Muscle of leg (tissue), 3 donors: ENCODE measurements at regions not wholly inside any gene's neighbourhood (a gene's known extent, or its start where the extent isn't known, plus 50 kb on each side); places are given as distances from the start of the nearest gene placed in this dataset.
"Not testable (repeated sequence)": the region's sequence is repeated elsewhere in the genome, so short reads cannot be mapped to it uniquely, and the experiment has no call there.

Experiments
- DNase-seq: peaks from one replicate; pipeline ENCODE4 v3.0.0; 2013
- H3K27ac ChIP-seq: one replicate; pipeline ENCODE4 v1.5.1; 2013; ENCODE audit warnings: mild to moderate bottlenecking, low read length, control low read depth
- H3K27me3 ChIP-seq: one replicate; pipeline ENCODE4 v1.6.1; 2013; ENCODE audit warnings: low read length; ENCODE audit not compliant: control insufficient read depth, insufficient read depth
- H3K36me3 ChIP-seq: one replicate; pipeline ENCODE4 v1.6.1; 2013; ENCODE audit warnings: low read length; ENCODE audit not compliant: control insufficient read depth, insufficient read depth
- H3K4me1 ChIP-seq: one replicate; pipeline ENCODE4 v1.6.1; 2013; ENCODE audit warnings: low read length; ENCODE audit not compliant: control insufficient read depth, insufficient read depth
- H3K4me3 ChIP-seq: one replicate; pipeline ENCODE4 v1.5.1; 2013; ENCODE audit warnings: low read length, control low read depth
- H3K9me3 ChIP-seq: replicated peaks from 2 replicates; pipeline ENCODE4 v1.6.1; 2013; ENCODE audit warnings: low read depth, low read length; ENCODE audit not compliant: control insufficient read depth
- WGBS: methylation state at CpG from one replicate; pipeline ENCODE4 v1.1.5; 2013; ENCODE audit warnings: missing lambda C conversion rate; ENCODE audit not compliant: insufficient coverage; 5-methylcytosine and 5-hydroxymethylcytosine counted together

GRCh38 chr4:23034731-23035130 is 342.0 kb downstream of the GBA3 start:
- H3K4me3 ChIP-seq, result no peak overlapping the region
- peaks cover 7% of the 10 kb centered on the region for H3K4me1 ChIP-seq
- no peaks in the 10 kb centered on the region for H3K9me3 ChIP-seq
- no peaks in the 10 kb centered on the region for H3K36me3 ChIP-seq
- peak overlapping the region; percentile 32 for H3K27ac ChIP-seq
- H3K27me3 ChIP-seq, result no peaks in the 10 kb centered on the region
- peak; percentile 27 for DNase-seq

- peak; percentile 7 for DNase-seq
- Histone ChIP-seq H3K4me3 (no peak overlapping the region), H3K27ac (no peak overlapping the region), H3K36me3 (no peaks in the 10 kb centered on the region), H3K27me3 (no peaks in the 10 kb centered on the region), H3K4me1 (peaks cover 7% of the 10 kb centered on the region), H3K9me3 (no peaks in the 10 kb centered on the region)
- WGBS, result no CpG with 5 or more reads among the region's 2 CpGs
Observed at GRCh38 chr4:23033796-23034195, 341.1 kb downstream of the GBA3 start.

GRCh38 chr4:23028875-23029274 is 336.1 kb downstream of the GBA3 start:
- Histone ChIP-seq H3K27me3 (no peaks in the 10 kb centered on the region), H3K36me3 (no peaks in the 10 kb centered on the region), H3K4me3 (no peak overlapping the region), H3K27ac (no peak overlapping the region), H3K4me1 (no peaks in the 10 kb centered on the region), H3K9me3 (no peaks in the 10 kb centered on the region)
- WGBS, result 100% methylated on average over 2 of the region's 3 CpGs
- no peak for DNase-seq

GRCh38 chr4:23023666-23024065 is 330.9 kb downstream of the GBA3 start:
- DNase-seq, result no peak
- no peaks in the 10 kb centered on the region for H3K36me3 ChIP-seq
- no peaks in the 10 kb centered on the region for H3K9me3 ChIP-seq
- no peaks in the 10 kb centered on the region for H3K4me1 ChIP-seq
- no peak overlapping the region for H3K4me3 ChIP-seq
- WGBS, result no CpG with 5 or more reads among the region's 1 CpG
- no peak overlapping the region for H3K27ac ChIP-seq
- H3K27me3 ChIP-seq, result no peaks in the 10 kb centered on the region

GRCh38 chr4:23023121-23023520 is 330.4 kb downstream of the GBA3 start:
- H3K9me3 ChIP-seq, result no peaks in the 10 kb centered on the region
- no peak overlapping the region for H3K27ac ChIP-seq
- DNase-seq, result no peak
- H3K36me3 ChIP-seq, result no peaks in the 10 kb centered on the region
- no peaks in the 10 kb centered on the region for H3K4me1 ChIP-seq
- no peaks in the 10 kb centered on the region for H3K27me3 ChIP-seq
- H3K4me3 ChIP-seq, result no peak overlapping the region

GRCh38 chr4:23022032-23022431 is 329.3 kb downstream of the GBA3 start:
- no peaks in the 10 kb centered on the region for H3K27me3 ChIP-seq
- DNase-seq, result peak; percentile 17

GRCh38 chr4:23021040-23021439 is 328.3 kb downstream of the GBA3 start:
- no peak for DNase-seq
- H3K36me3 ChIP-seq, result no peaks in the 10 kb centered on the region
- H3K4me1 ChIP-seq, result no peaks in the 10 kb centered on the region
- no peak overlapping the region for H3K4me3 ChIP-seq
- WGBS, result no CpG with 5 or more reads among the region's 4 CpGs
- H3K27ac ChIP-seq, result no peak overlapping the region
- H3K27me3 ChIP-seq, result no peaks in the 10 kb centered on the region
- no peaks in the 10 kb centered on the region for H3K9me3 ChIP-seq

More at GRCh38 chr4:23022032-23022431, 329.3 kb downstream of the GBA3 start:
- Histone ChIP-seq H3K36me3 (no peaks in the 10 kb centered on the region), H3K4me1 (no peaks in the 10 kb centered on the region), H3K4me3 (no peak overlapping the region), H3K9me3 (no peaks in the 10 kb centered on the region), H3K27ac (no peak overlapping the region)

GRCh38 chr4:23020399-23020798 is 327.7 kb downstream of the GBA3 start:
- not testable (repeated sequence) for H3K27ac ChIP-seq, H3K36me3 ChIP-seq, H3K4me1 ChIP-seq, DNase-seq, H3K27me3 ChIP-seq, H3K9me3 ChIP-seq, H3K4me3 ChIP-seq
- no CpG with 5 or more reads among the region's 4 CpGs for WGBS

- no peaks in the 10 kb centered on the region for H3K36me3 ChIP-seq
- WGBS, result no CpG with 5 or more reads among the region's 1 CpG
- no peaks in the 10 kb centered on the region for H3K9me3 ChIP-seq
- no peak overlapping the region for H3K27ac ChIP-seq
- no peaks in the 10 kb centered on the region for H3K27me3 ChIP-seq
- no peak for DNase-seq
- H3K4me1 ChIP-seq, result no peaks in the 10 kb centered on the region
- no peak overlapping the region for H3K4me3 ChIP-seq
Observed at GRCh38 chr4:23016981-23017380, 324.2 kb downstream of the GBA3 start.

GRCh38 chr4:23015821-23016220 is 323.1 kb downstream of the GBA3 start:
- Histone ChIP-seq H3K4me1 (no peaks in the 10 kb centered on the region), H3K36me3 (no peaks in the 10 kb centered on the region), H3K9me3 (no peaks in the 10 kb centered on the region), H3K27ac (no peak overlapping the region), H3K4me3 (no peak overlapping the region), H3K27me3 (no peaks in the 10 kb centered on the region)
- DNase-seq, result no peak

GRCh38 chr4:23009093-23009492 is 316.4 kb downstream of the GBA3 start:
- Histone ChIP-seq H3K27me3 (no peaks in the 10 kb centered on the region), H3K27ac (no peak overlapping the region), H3K4me1 (no peaks in the 10 kb centered on the region), H3K9me3 (peaks cover 7% of the 10 kb centered on the region), H3K4me3 (no peak overlapping the region), H3K36me3 (no peaks in the 10 kb centered on the region)
- DNase-seq, result no peak
